Epithelial cell of prostate (primary cell): ENCODE measurements at regions not wholly inside any gene's neighbourhood (a gene's known extent, or its start where the extent isn't known, plus 50 kb on each side); places are given as distances from the start of the nearest gene placed in this dataset.
"Not testable (repeated sequence)": the region's sequence is repeated elsewhere in the genome, so short reads cannot be mapped to it uniquely, and the experiment has no call there.

ENCODE experiments used
- DNase-seq: peaks from one replicate; pipeline ENCODE4 v3.0.0-alpha.2; 2011; ENCODE audit warnings: low read depth, low spot score
- H3K27ac ChIP-seq: fragments of 450-650 bp; 2 replicates; pipeline ENCODE4 v1.5.1; 2017; ENCODE audit warnings: mild to moderate bottlenecking

GRCh38 chr20:6693808-6694198 is 73.7 kb upstream of the BMP2 start:
- DNase-seq: not testable (repeated sequence)
- H3K27ac ChIP-seq: peak overlapping the region; percentile 41

GRCh38 chr20:6693178-6693807 is 74.2 kb upstream of the BMP2 start:
- peak overlapping the region; percentile 41 for H3K27ac ChIP-seq
- no peak for DNase-seq

GRCh38 chr20:6692566-6693173 is 74.8 kb upstream of the BMP2 start:
- DNase-seq: no peak
- H3K27ac ChIP-seq: peak overlapping the region; percentile 41

- DNase-seq: no peak
- H3K27ac ChIP-seq: no peak overlapping the region
Observed at GRCh38 chr20:6691516-6691915, 76.0 kb upstream of the BMP2 start.

GRCh38 chr20:6689339-6689973 is 78.0 kb upstream of the BMP2 start:
- no peak for DNase-seq
- H3K27ac ChIP-seq: no peak overlapping the region

- peak overlapping the region; percentile 88 for H3K27ac ChIP-seq
- no peak for DNase-seq
Observed at GRCh38 chr20:6686171-6686570, 81.3 kb upstream of the BMP2 start.

- DNase-seq: no peak
- H3K27ac ChIP-seq: peak overlapping the region; percentile 88
Observed at GRCh38 chr20:6685626-6686025, 81.9 kb upstream of the BMP2 start.

- DNase-seq: peak; percentile 77
Observed at GRCh38 chr20:6685181-6685582, 82.3 kb upstream of the BMP2 start.

GRCh38 chr20:6683021-6683977 is 84.2 kb upstream of the BMP2 start:
- no peak for DNase-seq

More at GRCh38 chr20:6685181-6685582, 82.3 kb upstream of the BMP2 start:
- H3K27ac ChIP-seq: peak overlapping the region; percentile 88

GRCh38 chr20:6680854-6681253 is 86.6 kb upstream of the BMP2 start:
- no peak overlapping the region for H3K27ac ChIP-seq

More at GRCh38 chr20:6683021-6683977, 84.2 kb upstream of the BMP2 start:
- no peak overlapping the region for H3K27ac ChIP-seq

GRCh38 chr20:6680441-6680840 is 87.0 kb upstream of the BMP2 start:
- H3K27ac ChIP-seq: no peak overlapping the region
- DNase-seq: no peak

More at GRCh38 chr20:6680854-6681253, 86.6 kb upstream of the BMP2 start:
- no peak for DNase-seq

GRCh38 chr20:6679086-6679485 is 88.4 kb upstream of the BMP2 start:
- no peak for DNase-seq
- H3K27ac ChIP-seq: no peak overlapping the region

- no peak overlapping the region for H3K27ac ChIP-seq
- no peak for DNase-seq
Observed at GRCh38 chr20:6678101-6678500, 89.4 kb upstream of the BMP2 start.

- no peak for DNase-seq
- no peak overlapping the region for H3K27ac ChIP-seq
Observed at GRCh38 chr20:6674831-6675230, 92.7 kb upstream of the BMP2 start.

- no peak overlapping the region for H3K27ac ChIP-seq
Observed at GRCh38 chr20:6673071-6673470, 94.4 kb upstream of the BMP2 start.

GRCh38 chr20:6671829-6672228 is 95.7 kb upstream of the BMP2 start:
- DNase-seq: no peak
- H3K27ac ChIP-seq: peak overlapping the region; percentile 67

More at GRCh38 chr20:6673071-6673470, 94.4 kb upstream of the BMP2 start:
- no peak for DNase-seq

GRCh38 chr20:6668546-6668945 is 98.9 kb upstream of the BMP2 start:
- DNase-seq: no peak
- no peak overlapping the region for H3K27ac ChIP-seq

- H3K27ac ChIP-seq: no peak overlapping the region
- DNase-seq: no peak
Observed at GRCh38 chr20:6665621-6666355, 101.7 kb upstream of the BMP2 start.

GRCh38 chr20:6665161-6665560 is 102.3 kb upstream of the BMP2 start:
- H3K27ac ChIP-seq: no peak overlapping the region
- no peak for DNase-seq

GRCh38 chr20:6664574-6664973 is 102.9 kb upstream of the BMP2 start:
- no peak for DNase-seq
- no peak overlapping the region for H3K27ac ChIP-seq
